GM10266 (cell line): ENCODE measurements at regions not wholly inside any gene's neighbourhood (a gene's known extent, or its start where the extent isn't known, plus 50 kb on each side); places are given as distances from the start of the nearest gene placed in this dataset.

Experiments used
- DNase-seq: peaks from one replicate; pipeline ENCODE4 v3.0.0; 2012; ENCODE audit errors: extremely low spot score
- CTCF ChIP-seq: IDR thresholded peaks from 2 replicates; pipeline ENCODE4 v1.5.1; 2012; ENCODE audit warnings: mild to moderate bottlenecking, low read depth; ENCODE audit not compliant: control insufficient read depth, insufficient read depth; ENCODE audit errors: missing control alignments

DNA sequence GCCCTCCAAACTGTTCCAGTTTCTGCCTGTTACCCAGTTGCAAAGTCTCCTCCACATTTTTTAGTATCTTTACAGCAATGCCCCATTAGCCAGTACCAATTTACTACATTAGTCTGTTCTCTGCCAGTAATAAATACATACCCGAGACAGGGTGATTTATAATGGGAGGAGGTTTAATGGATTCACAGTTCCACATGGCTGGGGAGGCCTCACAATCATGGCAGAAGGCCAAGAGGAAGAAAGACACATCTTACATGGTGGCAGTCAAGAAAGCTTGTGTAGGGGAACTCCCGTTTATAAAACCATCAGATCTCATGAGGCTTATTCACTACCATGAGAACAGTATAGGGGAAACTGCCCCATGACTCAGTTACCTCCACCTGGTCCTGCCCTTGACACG is 600.7 kb upstream of the CDH6 start:
- DNase-seq, result no peak
- TF ChIP-seq CTCF, result no peak

- DNase-seq, result no peak
- no peak for TF ChIP-seq CTCF
Measured at GRCh38 chr5:30581198-30581935, 612.1 kb upstream of the CDH6 start.

DNA sequence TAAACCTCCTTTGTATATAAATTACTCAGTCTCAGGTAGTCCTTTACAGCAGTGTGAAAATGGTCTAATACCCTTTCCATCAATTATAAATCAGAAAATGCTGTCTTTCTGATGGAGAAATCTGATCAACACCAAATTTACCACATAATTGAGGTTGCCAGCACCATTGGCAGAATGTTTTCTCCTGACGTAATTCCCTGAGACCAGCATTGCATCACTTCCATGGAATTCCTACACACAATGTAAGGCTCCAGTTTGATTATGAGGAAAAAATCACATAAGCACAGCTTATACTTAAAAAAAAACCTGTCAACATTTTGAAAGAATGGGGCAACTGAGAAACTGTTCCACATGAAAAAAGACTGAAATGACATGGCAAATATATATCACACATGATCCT is 618.7 kb upstream of the CDH6 start:
- no peak for TF ChIP-seq CTCF
- DNase-seq, result no peak

DNA sequence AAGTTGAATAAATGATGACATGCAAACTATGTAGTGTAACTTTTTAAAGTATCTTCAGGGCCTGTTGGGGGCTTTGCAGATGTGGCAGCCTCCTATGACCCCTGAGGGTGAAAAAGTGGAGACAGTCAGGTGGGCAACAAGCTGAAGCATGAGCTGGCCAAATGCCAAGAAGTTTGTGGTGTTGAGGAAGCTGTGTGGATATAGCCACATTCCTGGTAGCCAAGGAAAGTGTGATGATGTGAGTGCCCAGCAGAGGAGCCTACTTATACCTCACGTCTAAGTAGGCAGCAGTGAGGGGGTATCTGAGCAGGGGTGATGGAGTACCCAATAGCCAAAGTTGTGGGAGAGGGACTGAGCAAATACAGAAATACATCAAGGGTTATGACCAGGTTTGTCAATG is 621.2 kb upstream of the CDH6 start:
- DNase-seq, result no peak
- no peak for TF ChIP-seq CTCF

GRCh38 chr5:30561771-30562170 is 631.7 kb upstream of the CDH6 start:
- TF ChIP-seq CTCF, result no peak
- no peak for DNase-seq

GRCh38 chr5:30551618-30552017 is 641.9 kb upstream of the CDH6 start:
- DNase-seq, result no peak
- no peak for TF ChIP-seq CTCF

DNA sequence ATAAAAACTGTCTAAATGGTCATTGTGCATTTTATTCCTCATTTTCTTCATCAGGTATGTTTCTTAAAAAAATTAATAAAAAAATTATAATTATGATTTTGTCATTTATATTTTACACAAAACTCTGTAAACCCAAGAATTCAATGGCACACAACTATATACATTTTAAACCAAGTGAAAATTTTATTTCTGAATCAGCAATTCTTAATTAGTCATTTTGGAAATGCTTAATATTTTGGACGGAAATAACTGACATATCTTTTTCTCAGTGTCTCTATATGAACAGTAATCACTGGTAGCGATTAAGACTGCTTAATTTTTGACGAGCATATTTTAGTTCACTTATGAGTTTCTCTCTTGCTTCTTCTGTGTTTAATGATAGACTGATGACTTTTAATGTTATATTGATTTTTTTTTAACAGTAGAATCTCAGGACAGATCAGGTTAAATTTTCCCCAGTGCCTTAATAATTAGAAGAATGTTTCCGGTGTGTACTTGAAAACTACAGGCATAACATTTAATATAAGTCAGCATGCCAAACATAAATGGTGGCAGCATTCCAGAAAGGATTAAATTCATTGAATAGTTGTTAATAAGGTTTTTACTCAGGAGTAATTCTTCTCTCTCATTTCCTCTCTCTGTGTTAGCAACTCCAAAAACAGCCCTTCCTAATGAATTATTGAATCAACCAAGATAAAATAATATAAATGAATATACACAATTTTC is 644.7 kb upstream of the CDH6 start:
- no peak for TF ChIP-seq CTCF
- no peak for DNase-seq
